Lower leg skin (tissue), 4 donors: ENCODE measurements at regions not wholly inside any gene's neighbourhood (a gene's known extent, or its start where the extent isn't known, plus 50 kb on each side); places are given as distances from the start of the nearest gene placed in this dataset.

Source experiments
- DNase-seq, 2 donors: peaks; one replicate each; pipeline ENCODE4 v3.0.0-alpha.2; 2019; ENCODE audit warnings: low spot score in 2 of 2
- H3K4me3 ChIP-seq: fragments of 200-600 bp; sonication (generic); 2 replicates; pipeline ENCODE4 v1.5.1; 2017; ENCODE audit warnings: mild to moderate bottlenecking, low read depth; ENCODE audit not compliant: poor library complexity, severe bottlenecking
- CTCF ChIP-seq, 3 donors: fragments of 450-650 bp; IDR thresholded peaks; one replicate each; pipeline ENCODE4 v1.5.1; 2016; ENCODE audit warnings: antibody characterized with exemption in 3 of 3, mild to moderate bottlenecking in 3 of 3, moderate library complexity in 2 of 3
- POLR2A ChIP-seq, 2 donors: fragments of 450-650 bp; IDR thresholded peaks; one replicate each; pipeline ENCODE4 v1.6.1; 2016 to 2017; ENCODE audit warnings: antibody characterized with exemption in 2 of 2, mild to moderate bottlenecking in 1 of 2, moderate library complexity in 1 of 2
- WGBS, 2 donors: methylation state at CpG; one replicate each; pipeline ENCODE4 v1.1.5; 2018; 5-methylcytosine and 5-hydroxymethylcytosine counted together
- intact Hi-C: fragments of 100-400 bp; cut with DNase I; formaldehyde crosslinking; loops from one replicate; pipeline ENCODE4 v1.15.0; 2023; ENCODE audit warnings: low total_unique reads

GRCh38 chr3:95148107-95148506 lies 1085.2 kb downstream of the NSUN3 start:
- TF ChIP-seq CTCF (IDR thresholded peaks at IDR 0.05) (no peak), POLR2A (IDR thresholded peaks at IDR 0.05) (no peak)
- DNase-seq = no peak
- WGBS, 2 donors = 91 to 92% methylated on average over 3 of the region's 3 CpGs
- intact Hi-C loops = no loop called here
- H3K4me3 ChIP-seq = no peak overlapping the region

DNA sequence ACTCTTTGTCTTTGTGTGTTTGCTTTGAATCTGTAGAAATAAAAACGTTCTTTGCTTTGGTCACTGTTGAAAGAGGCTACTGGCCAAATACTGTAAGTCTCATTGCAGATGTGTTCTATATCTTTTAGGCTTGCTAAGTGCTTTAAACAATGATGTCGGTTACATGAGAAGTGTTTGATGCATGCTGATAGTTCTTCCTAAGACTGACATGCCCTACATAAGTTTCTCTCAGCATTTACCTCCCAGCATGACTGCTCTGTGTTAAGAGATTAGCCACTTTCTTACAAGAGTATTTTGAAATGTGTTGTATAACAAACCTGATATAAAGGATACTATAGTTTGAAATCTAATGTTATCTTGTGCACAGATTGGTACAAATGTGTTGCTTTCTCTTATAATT lies 1088.7 kb downstream of the NSUN3 start:
- no peak for DNase-seq
- H3K4me3 ChIP-seq = no peak overlapping the region
- intact Hi-C loops = no loop called here
- 34 to 36% methylated on average over 2 of the region's 2 CpGs for WGBS, 2 donors
- no peak for TF ChIP-seq CTCF (IDR thresholded peaks at IDR 0.05)

GRCh38 chr3:95154766-95155165 lies 1091.9 kb downstream of the NSUN3 start:
- no peak for DNase-seq
- TF ChIP-seq POLR2A (IDR thresholded peaks at IDR 0.05) (no peak), CTCF (IDR thresholded peaks at IDR 0.05) (no peak)
- 44 to 56% methylated on average over 2 of the region's 2 CpGs for WGBS, 2 donors
- intact Hi-C loops = no loop called here
- H3K4me3 ChIP-seq = no peak overlapping the region

DNA sequence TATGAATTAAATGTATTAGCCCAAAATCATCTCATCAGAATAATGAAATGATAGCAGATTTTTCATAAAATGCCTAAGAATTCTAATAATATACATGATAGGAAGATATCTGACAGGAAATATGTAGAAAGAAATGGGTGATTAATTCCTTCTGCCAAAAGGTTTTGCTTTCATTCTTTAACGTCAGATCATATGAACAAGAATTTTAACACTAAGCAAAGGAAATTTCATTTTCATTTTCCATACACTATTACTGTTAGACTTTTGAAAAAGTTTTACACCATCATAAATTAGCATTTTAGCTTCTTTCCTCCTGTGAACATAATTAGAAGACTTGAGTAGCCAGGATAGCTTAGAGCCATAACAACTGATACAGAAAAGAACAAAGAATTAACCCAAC lies 1099.9 kb downstream of the NSUN3 start:
- intact Hi-C loops = no loop called here
- no peak for TF ChIP-seq CTCF (IDR thresholded peaks at IDR 0.05)
- no peak for TF ChIP-seq POLR2A (IDR thresholded peaks at IDR 0.05)
- DNase-seq = no peak
- H3K4me3 ChIP-seq = no peak overlapping the region
- WGBS, 2 donors = 29 to 38% methylated on average over 1 of the region's 1 CpG

- no peak overlapping the region for H3K4me3 ChIP-seq
- intact Hi-C loops = no loop called here
- 84 to 87% methylated on average over 4 of the region's 4 CpGs for WGBS, 2 donors
- DNase-seq = no peak
- TF ChIP-seq CTCF (IDR thresholded peaks at IDR 0.05) (no peak), POLR2A (IDR thresholded peaks at IDR 0.05) (no peak)
These were observed 1104.9 kb downstream of the NSUN3 start for GRCh38 chr3:95167748-95168147.

GRCh38 chr3:95168526-95168925 lies 1105.7 kb downstream of the NSUN3 start:
- TF ChIP-seq CTCF (IDR thresholded peaks at IDR 0.05) (no peak), POLR2A (IDR thresholded peaks at IDR 0.05) (no peak)
- no peak for DNase-seq
- intact Hi-C loops = no loop called here
- WGBS, 2 donors = 87 to 90% methylated on average over 7 of the region's 7 CpGs
- H3K4me3 ChIP-seq = no peak overlapping the region
